DND-41 (cell line): ENCODE measurements at regions not wholly inside any gene's neighbourhood (a gene's known extent, or its start where the extent isn't known, plus 50 kb on each side); places are given as distances from the start of the nearest gene placed in this dataset.

ENCODE experiments used
- EZH2 ChIP-seq: IDR thresholded peaks from 3 replicates; pipeline ENCODE4 v1.6.1; 2012; ENCODE audit warnings: borderline replicate concordance, low read depth, mild to moderate bottlenecking, moderate library complexity, low read length, inconsistent platforms; ENCODE audit not compliant: severe bottlenecking
- TF ChIP-seq, protein P1 (sequence below): IDR thresholded peaks from 2 replicates; pipeline ENCODE4 v1.5.1; 2012; ENCODE audit warnings: borderline replicate concordance, low read length, moderate library complexity, mild to moderate bottlenecking; ENCODE audit not compliant: poor library complexity, severe bottlenecking; ENCODE audit errors: extremely low read depth

GRCh38 chr6:10060004-10060403 is 354.9 kb downstream of the TFAP2A start:
- TF ChIP-seq, protein P1, sequence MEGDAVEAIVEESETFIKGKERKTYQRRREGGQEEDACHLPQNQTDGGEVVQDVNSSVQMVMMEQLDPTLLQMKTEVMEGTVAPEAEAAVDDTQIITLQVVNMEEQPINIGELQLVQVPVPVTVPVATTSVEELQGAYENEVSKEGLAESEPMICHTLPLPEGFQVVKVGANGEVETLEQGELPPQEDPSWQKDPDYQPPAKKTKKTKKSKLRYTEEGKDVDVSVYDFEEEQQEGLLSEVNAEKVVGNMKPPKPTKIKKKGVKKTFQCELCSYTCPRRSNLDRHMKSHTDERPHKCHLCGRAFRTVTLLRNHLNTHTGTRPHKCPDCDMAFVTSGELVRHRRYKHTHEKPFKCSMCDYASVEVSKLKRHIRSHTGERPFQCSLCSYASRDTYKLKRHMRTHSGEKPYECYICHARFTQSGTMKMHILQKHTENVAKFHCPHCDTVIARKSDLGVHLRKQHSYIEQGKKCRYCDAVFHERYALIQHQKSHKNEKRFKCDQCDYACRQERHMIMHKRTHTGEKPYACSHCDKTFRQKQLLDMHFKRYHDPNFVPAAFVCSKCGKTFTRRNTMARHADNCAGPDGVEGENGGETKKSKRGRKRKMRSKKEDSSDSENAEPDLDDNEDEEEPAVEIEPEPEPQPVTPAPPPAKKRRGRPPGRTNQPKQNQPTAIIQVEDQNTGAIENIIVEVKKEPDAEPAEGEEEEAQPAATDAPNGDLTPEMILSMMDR, result no peak
- TF ChIP-seq EZH2, result no peak
